DMS53 (cell line): ENCODE measurements at regions not wholly inside any gene's neighbourhood (a gene's known extent, or its start where the extent isn't known, plus 50 kb on each side); places are given as distances from the start of the nearest gene placed in this dataset.

ENCODE experiments used
- DNase-seq: peaks from one replicate; lab custom pipeline; 2025; lab: John Stamatoyannopoulos, UW

GRCh38 chr5:6915574-6915973 lies 202.3 kb downstream of the TENT4A start:
- DNase-seq, result no peak

GRCh38 chr5:6918255-6918654 lies 205.0 kb downstream of the TENT4A start:
- DNase-seq, result no peak

GRCh38 chr5:6920628-6921256 lies 207.5 kb downstream of the TENT4A start:
- DNase-seq, result no peak

- DNase-seq, result no peak
Measured at GRCh38 chr5:6926491-6927038, 213.3 kb downstream of the TENT4A start.

GRCh38 chr5:6936031-6936430 lies 222.8 kb downstream of the TENT4A start:
- DNase-seq, result no peak

GRCh38 chr5:6937677-6938076 lies 224.4 kb downstream of the TENT4A start:
- no peak for DNase-seq

- DNase-seq, result no peak
Measured at GRCh38 chr5:6941631-6942030, 228.4 kb downstream of the TENT4A start.

GRCh38 chr5:6943197-6944112 lies 230.2 kb downstream of the TENT4A start:
- peak; percentile 34 for DNase-seq

- no peak for DNase-seq
Measured at GRCh38 chr5:6948562-6948961, 235.3 kb downstream of the TENT4A start.

- no peak for DNase-seq
Measured at GRCh38 chr5:6949230-6949629, 236.0 kb downstream of the TENT4A start.

- DNase-seq, result no peak
Measured at GRCh38 chr5:6950250-6950649, 237.0 kb downstream of the TENT4A start.

GRCh38 chr5:6950860-6951259 lies 237.6 kb downstream of the TENT4A start:
- peak; percentile 21 for DNase-seq

- no peak for DNase-seq
Measured at GRCh38 chr5:6961123-6961522, 247.9 kb downstream of the TENT4A start.

- DNase-seq, result no peak
Measured at GRCh38 chr5:6961837-6962635, 248.8 kb downstream of the TENT4A start.

GRCh38 chr5:6976971-6977370 lies 263.7 kb downstream of the TENT4A start:
- peak; percentile 10 for DNase-seq

GRCh38 chr5:6979061-6979460 lies 265.8 kb downstream of the TENT4A start:
- peak; percentile 22 for DNase-seq

- no peak for DNase-seq
Measured at GRCh38 chr5:6989230-6989629, 276.0 kb downstream of the TENT4A start.

GRCh38 chr5:6994097-6994496 lies 280.9 kb downstream of the TENT4A start:
- DNase-seq, result no peak

- no peak for DNase-seq
Measured at GRCh38 chr5:6995115-6995514, 281.9 kb downstream of the TENT4A start.

- peak; percentile 29 for DNase-seq
Measured at GRCh38 chr5:7000310-7000709, 287.1 kb downstream of the TENT4A start.

- no peak for DNase-seq
Measured at GRCh38 chr5:7010591-7010990, 297.4 kb downstream of the TENT4A start.

GRCh38 chr5:7012057-7012456 lies 298.8 kb downstream of the TENT4A start:
- DNase-seq, result no peak
